IMR-90 (cell line): ENCODE measurements at regions not wholly inside any gene's neighbourhood (a gene's known extent, or its start where the extent isn't known, plus 50 kb on each side); places are given as distances from the start of the nearest gene placed in this dataset.

ENCODE experiments used
- ATAC-seq: fragments of 200-7000 bp; cut with Tn5 transposase; 2 replicates; pipeline ENCODE4 v1.9.1; 2020; ENCODE audit warnings: low read depth, mild to moderate bottlenecking, moderate library complexity
- BruUV-seq: library from RNA; stranded (reverse); fragments of 400-500 nt; replicated peaks from 2 replicates; lab custom pipeline; 2021; lab: Mats Ljungman, UMichigan
- CTCF ChIA-PET: fragments of 300-600 bp; formaldehyde crosslinking; extraction: SDS; loops from one replicate; lab custom pipeline; 2021; ENCODE audit warnings: antibody characterized with exemption; lab: Yijun Ruan, JAX
- POLR2A ChIA-PET: fragments of 300-600 bp; sonication (Branson Sonifier 250); formaldehyde crosslinking; loops from one replicate; lab custom pipeline; 2022; ENCODE audit warnings: antibody characterized with exemption; ENCODE audit not compliant: unreplicated experiment; lab: Charles Lee
- DNase-seq: peaks from one replicate; pipeline ENCODE4 v3.0.0; 2013
- H2AFZ ChIP-seq: replicated peaks from 2 replicates; pipeline ENCODE3; 2013; ENCODE audit warnings: low read length, mild to moderate bottlenecking; ENCODE audit not compliant: poor library complexity
- H2AK5ac ChIP-seq: 2 replicates; pipeline ENCODE4 v1.6.1; 2013; ENCODE audit warnings: low read depth, low read length, inconsistent platforms
- H2AK9ac ChIP-seq: replicated peaks from 2 replicates; pipeline ENCODE3; 2013; ENCODE audit warnings: mild to moderate bottlenecking, low read depth, low read length, moderate library complexity; ENCODE audit not compliant: poor library complexity
- H2BK120ac ChIP-seq: 2 replicates; pipeline ENCODE4 v1.6.1; 2013; ENCODE audit warnings: low read depth, low read length, inconsistent platforms
- H2BK15ac ChIP-seq: 3 replicates; pipeline ENCODE4 v1.6.1; 2013; ENCODE audit warnings: low read depth, low read length, inconsistent platforms
- H2BK20ac ChIP-seq: 2 replicates; pipeline ENCODE4 v1.6.1; 2013; ENCODE audit warnings: low read depth, mild to moderate bottlenecking, inconsistent platforms, low read length, moderate library complexity
- H2BK5ac ChIP-seq: 2 replicates; pipeline ENCODE4 v1.6.1; 2013; ENCODE audit warnings: mild to moderate bottlenecking, low read depth, low read length, inconsistent platforms; ENCODE audit not compliant: poor library complexity, severe bottlenecking
- H3K14ac ChIP-seq: replicated peaks from 2 replicates; pipeline ENCODE4 v1.6.1; 2013; ENCODE audit warnings: low read depth, low read length, inconsistent platforms
- H3K18ac ChIP-seq: 2 replicates; pipeline ENCODE4 v1.6.1; 2013; ENCODE audit warnings: low read depth, low read length, control low read depth
- H3K23ac ChIP-seq: 2 replicates; pipeline ENCODE4 v1.6.1; 2013; ENCODE audit warnings: low read depth, low read length, inconsistent platforms
- H3K27ac ChIP-seq: 2 replicates; pipeline ENCODE4 v1.5.1; 2013; ENCODE audit warnings: mild to moderate bottlenecking, control low read depth, low read length; ENCODE audit not compliant: insufficient read depth
- H3K27me3 ChIP-seq: 2 replicates; pipeline ENCODE4 v1.6.1; 2013; ENCODE audit warnings: low read length; ENCODE audit not compliant: control insufficient read depth, insufficient read depth
- H3K36me3 ChIP-seq: 2 replicates; pipeline ENCODE4 v1.6.1; 2013; ENCODE audit warnings: low read length, mixed read lengths; ENCODE audit not compliant: control insufficient read depth, insufficient read depth
- H3K4ac ChIP-seq: 2 replicates; pipeline ENCODE4 v1.6.1; 2013; ENCODE audit warnings: low read depth, low read length, inconsistent platforms
- H3K4me1 ChIP-seq: 2 replicates; pipeline ENCODE4 v1.6.1; 2013; ENCODE audit warnings: low read length, mixed read lengths; ENCODE audit not compliant: control insufficient read depth, insufficient read depth
- H3K4me2 ChIP-seq: 2 replicates; pipeline ENCODE4 v1.6.1; 2013; ENCODE audit warnings: low read depth, mild to moderate bottlenecking, control low read depth, low read length, moderate library complexity
- H3K4me3 ChIP-seq: 2 replicates; pipeline ENCODE4 v1.5.1; 2013; ENCODE audit warnings: low read depth, mild to moderate bottlenecking, control low read depth, low read length, moderate library complexity; ENCODE audit not compliant: insufficient read depth
- H3K56ac ChIP-seq: 2 replicates; pipeline ENCODE4 v1.6.1; 2013; ENCODE audit warnings: low read length, inconsistent platforms; ENCODE audit not compliant: insufficient read depth; ENCODE audit errors: extremely low read depth
- H3K79me1 ChIP-seq, 2 experiments: 2 replicates each; pipeline ENCODE4 v1.6.1; 2013; ENCODE audit warnings: low read length in 2 of 2, inconsistent platforms in 1 of 2, low read depth in 1 of 2
- H3K9ac ChIP-seq: 2 replicates; pipeline ENCODE4 v1.6.1; 2013; ENCODE audit warnings: low read depth, low read length, control low read depth
- H3K9me1 ChIP-seq: 2 replicates; pipeline ENCODE4 v1.6.1; 2013; ENCODE audit warnings: low read length, inconsistent platforms; ENCODE audit not compliant: insufficient read depth
- H3K9me3 ChIP-seq: 2 replicates; pipeline ENCODE4 v1.6.1; 2013; ENCODE audit warnings: low read length; ENCODE audit not compliant: control insufficient read depth, insufficient read depth
- H4K20me1 ChIP-seq: 2 replicates; pipeline ENCODE4 v1.6.1; 2013; ENCODE audit warnings: low read length, inconsistent platforms; ENCODE audit not compliant: insufficient read depth
- H4K5ac ChIP-seq: 2 replicates; pipeline ENCODE4 v1.6.1; 2013; ENCODE audit warnings: mild to moderate bottlenecking, low read depth, low read length, control low read depth
- H4K8ac ChIP-seq, 2 experiments: 2 replicates each; pipeline ENCODE4 v1.6.1; 2013; ENCODE audit warnings: low read depth in 2 of 2, low read length in 2 of 2, control low read depth in 1 of 2, inconsistent platforms in 1 of 2
- H4K91ac ChIP-seq: 2 replicates; pipeline ENCODE4 v1.6.1; 2013; ENCODE audit warnings: low read depth, low read length, inconsistent platforms; ENCODE audit not compliant: insufficient read depth
- BHLHE40 ChIP-seq: fragments of 150-350 bp; IDR thresholded peaks from 2 replicates; pipeline ENCODE4 v1.6.1; 2016; ENCODE audit warnings: mild to moderate bottlenecking, low read depth, low read length
- CHD1 ChIP-seq: IDR thresholded peaks from 2 replicates; pipeline ENCODE4 v1.6.1; 2012; ENCODE audit warnings: low read depth, low read length, improper control_type of control experiment
- ELK1 ChIP-seq: fragments of 150-350 bp; IDR thresholded peaks from 2 replicates; pipeline ENCODE4 v1.6.1; 2016; ENCODE audit warnings: low read depth, mild to moderate bottlenecking, low read length, moderate library complexity, borderline replicate concordance
- FOS ChIP-seq: fragments of 150-350 bp; IDR thresholded peaks from 2 replicates; pipeline ENCODE4 v1.6.1; 2016; ENCODE audit warnings: low read depth, low read length
- MAFK ChIP-seq: IDR thresholded peaks from 2 replicates; pipeline ENCODE4 v1.6.1; 2012; ENCODE audit warnings: low read depth, low read length, improper control_type of control experiment
- MAZ ChIP-seq: IDR thresholded peaks from 2 replicates; pipeline ENCODE4 v1.6.1; 2012; ENCODE audit warnings: low read depth, mild to moderate bottlenecking, low read length, improper control_type of control experiment, moderate library complexity, borderline replicate concordance
- MXI1 ChIP-seq: IDR thresholded peaks from 2 replicates; pipeline ENCODE4 v1.6.1; 2012; ENCODE audit warnings: low read depth, mild to moderate bottlenecking, low read length, moderate library complexity, borderline replicate concordance
- NFE2L2 ChIP-seq: fragments of 150-350 bp; IDR thresholded peaks from 2 replicates; pipeline ENCODE4 v1.6.1; 2016; ENCODE audit warnings: low read depth, mild to moderate bottlenecking, low read length
- POLR2A ChIP-seq: IDR thresholded peaks from 2 replicates; pipeline ENCODE4 v1.6.1; 2012; ENCODE audit warnings: mild to moderate bottlenecking, low read depth, low read length
- RAD21 ChIP-seq: IDR thresholded peaks from 2 replicates; pipeline ENCODE4 v1.6.1; 2012; ENCODE audit warnings: low read length, improper control_type of control experiment
- RCOR1 ChIP-seq: IDR thresholded peaks from 2 replicates; pipeline ENCODE4 v1.6.1; 2012; ENCODE audit warnings: mild to moderate bottlenecking, low read length, improper control_type of control experiment; ENCODE audit not compliant: insufficient replicate concordance
- RFX5 ChIP-seq: IDR thresholded peaks from 2 replicates; pipeline ENCODE4 v1.8.0; 2012; ENCODE audit warnings: low read depth, mild to moderate bottlenecking, low read length, moderate library complexity
- SMC3 ChIP-seq: fragments of 150-350 bp; IDR thresholded peaks from 2 replicates; pipeline ENCODE4 v1.6.1; 2016; ENCODE audit warnings: low read depth, mild to moderate bottlenecking, antibody characterized with exemption, low read length, moderate library complexity
- USF2 ChIP-seq: fragments of 150-350 bp; IDR thresholded peaks from 2 replicates; pipeline ENCODE4 v1.6.1; 2017; ENCODE audit warnings: mild to moderate bottlenecking, antibody characterized with exemption, low read length, low read depth
- WGBS, 2 experiments: methylation state at CpG; one replicate each; pipeline versions ENCODE4 v1.1.5 to v1.1.7; 2013; ENCODE audit warnings: missing lambda C conversion rate in 2 of 2; ENCODE audit not compliant: insufficient read length in 1 of 2; ENCODE audit errors: extremely low coverage in 2 of 2; 5-methylcytosine and 5-hydroxymethylcytosine counted together
- dilution Hi-C: fragments of 300-500 bp; cut with HindIII; formaldehyde crosslinking; loops from one replicate; pipeline ENCODE4 v1.14.3; 2018; ENCODE audit warnings: low sequenced_read_pairs; ENCODE audit not compliant: unreplicated experiment
- in situ Hi-C: fragments of 300-500 bp; cut with MboI; formaldehyde crosslinking; loops from 3 replicates; pipeline ENCODE4 v1.14.3; 2019; ENCODE audit warnings: low sequenced_read_pairs, inconsistent platforms, mixed read lengths
- intact Hi-C: fragments of 100-400 bp; cut with micrococcal nuclease; formaldehyde crosslinking; loops from 2 replicates; pipeline ENCODE4 v1.10.0; 2022

- no CpG with 5 or more reads among the region's 2 CpGs for WGBS, 2 experiments
- Histone ChIP-seq H2AK9ac (no peak overlapping the region), H3K14ac (no peak overlapping the region), H3K18ac (no peak overlapping the region), H3K27ac (no peak overlapping the region), H2AFZ (no peak overlapping the region), H3K4me2 (no peak overlapping the region), H3K9ac (no peak overlapping the region), H3K36me3 (no peaks in the 10 kb centered on the region), H3K27me3 (no peaks in the 10 kb centered on the region), H4K8ac (no peak overlapping the region), H3K4ac (no peak overlapping the region), H3K56ac (no peak overlapping the region), H3K4me3 (no peak overlapping the region), H3K79me1 (no peaks in the 10 kb centered on the region), H4K91ac (no peak overlapping the region), H2BK5ac (no peak overlapping the region), H4K20me1 (no peaks in the 10 kb centered on the region), H2BK120ac (no peak overlapping the region), H2AK5ac (no peak overlapping the region), H3K23ac (no peak overlapping the region), H4K5ac (no peak overlapping the region), H2BK20ac (no peak overlapping the region), H3K9me3 (no peaks in the 10 kb centered on the region), H2BK15ac (no peak overlapping the region), H3K9me1 (no peaks in the 10 kb centered on the region), H3K4me1 (no peaks in the 10 kb centered on the region)
- BruUV-seq, result no TSS peak
- ChIA-PET CTCF (no interaction called here), POLR2A (no interaction called here)
- dilution Hi-C loops (no loop called here), in situ Hi-C loops (no loop called here), intact Hi-C loops (no loop called here)
- DNase-seq (no peak), ATAC-seq (no peak)
- TF ChIP-seq RAD21, result no peak
- TF ChIP-seq ELK1, result no peak
- no peak for TF ChIP-seq FOS
- no peak for TF ChIP-seq BHLHE40
- TF ChIP-seq RFX5, result no peak
- TF ChIP-seq RCOR1, result no peak
- TF ChIP-seq MAFK, result no peak
- TF ChIP-seq NFE2L2, result no peak
- no peak for TF ChIP-seq CHD1
- no peak for TF ChIP-seq USF2
- no peak for TF ChIP-seq MAZ
- TF ChIP-seq POLR2A, result no peak
- TF ChIP-seq SMC3, result no peak
- TF ChIP-seq MXI1, result no peak
These were observed 201.2 kb downstream of the HS3ST3A1 start for GRCh38 chr17:13400491-13400890.
